ENCODE measurements at regions not wholly inside any gene's neighbourhood (a gene's known extent, or its start where the extent isn't known, plus 50 kb on each side); places are given as distances from the start of the nearest gene placed in this dataset.

DNA sequence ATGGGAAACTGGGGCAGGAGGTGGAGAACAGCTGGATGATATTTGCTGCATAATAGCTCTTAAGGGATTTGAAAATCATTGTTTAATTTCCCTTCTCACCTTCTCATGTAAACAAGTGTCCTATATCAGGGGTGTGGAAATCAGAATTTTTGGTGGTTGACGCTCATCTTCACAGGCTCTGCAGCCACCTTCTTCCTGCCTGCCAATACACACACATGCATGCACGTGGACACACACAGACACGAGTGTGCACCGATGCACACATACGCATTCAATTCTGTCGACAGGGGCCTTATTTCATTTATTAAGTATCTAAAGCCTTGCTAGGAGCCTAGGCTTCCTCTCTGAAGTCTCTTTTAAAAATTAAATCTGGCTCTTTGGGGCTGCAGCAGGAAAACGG, 349.4 kb upstream of the NCAM1 start:
- Histone ChIP-seq H3K27ac (ENCODE audit: low read depth in 1 of 2, low read length in 2 of 2) (no peak overlapping the region), H3K4me3 (ENCODE audit: low read length) (no peak overlapping the region), H3K27me3 (ENCODE audit: control insufficient read depth in 1 of 2, insufficient read depth in 2 of 2, low read length in 2 of 2) (peaks cover 0 to 4% of the 10 kb centered on the region in 2 experiments), H3K36me3 (ENCODE audit: insufficient read depth, low read length) (no peaks in the 10 kb centered on the region), H3K9me3 (ENCODE audit: control insufficient read depth in 1 of 2, insufficient read depth in 1 of 2, low read length in 2 of 2) (no peaks in the 10 kb centered on the region), H3K4me1 (ENCODE audit: insufficient read depth, low read length) (no peaks in the 10 kb centered on the region)
- H3K27ac Mint-ChIP-seq = no peak overlapping the region
- H3K4me3 Mint-ChIP-seq = no peak overlapping the region
- ATAC-seq (ENCODE audit: poor library complexity) (no peak), DNase-seq (no peak)
- ChIA-PET CTCF (no interaction called here), POLR2A (no interaction called here)
- intact Hi-C loops (cut with DNase I, micrococcal nuclease) = no loop called here
- H3K4me1 Mint-ChIP-seq (ENCODE audit: low read depth) = no peaks in the 10 kb centered on the region
- H3K36me3 Mint-ChIP-seq (ENCODE audit: low read depth) = no peaks in the 10 kb centered on the region
- no peak for TF ChIP-seq CTCF (IDR thresholded peaks at IDR 0.05)
- peaks cover 29% of the 10 kb centered on the region for H3K27me3 Mint-ChIP-seq
- no peaks in the 10 kb centered on the region for H3K9me3 Mint-ChIP-seq

GRCh38 chr11:112612250-112612849, 348.9 kb upstream of the NCAM1 start:
- no peak overlapping the region for H3K27ac ChIP-seq (ENCODE audit: low read depth in 1 of 2, low read length in 2 of 2)
- no peak for DNase-seq
- Mint-ChIP-seq H3K9me3 (no peaks in the 10 kb centered on the region), H3K27ac (no peak overlapping the region), H3K36me3 (ENCODE audit: low read depth) (no peaks in the 10 kb centered on the region), H3K4me1 (ENCODE audit: low read depth) (no peaks in the 10 kb centered on the region), H3K4me3 (no peak overlapping the region), H3K27me3 (peaks cover 35% of the 10 kb centered on the region)
- no peaks in the 10 kb centered on the region for H3K36me3 ChIP-seq (ENCODE audit: insufficient read depth, low read length)
- peaks cover 0 to 6% of the 10 kb centered on the region in 2 experiments for H3K27me3 ChIP-seq (ENCODE audit: control insufficient read depth in 1 of 2, insufficient read depth in 2 of 2, low read length in 2 of 2)
- no peak for ATAC-seq (ENCODE audit: poor library complexity)
- no peaks in the 10 kb centered on the region for H3K9me3 ChIP-seq (ENCODE audit: control insufficient read depth in 1 of 2, insufficient read depth in 1 of 2, low read length in 2 of 2)
- H3K4me3 ChIP-seq (ENCODE audit: low read length) = no peak overlapping the region
- TF ChIP-seq CTCF (IDR thresholded peaks at IDR 0.05) = no peak
- ChIA-PET POLR2A (no interaction called here), CTCF (no interaction called here)
- intact Hi-C loops (cut with DNase I, micrococcal nuclease) = no loop called here
- no peaks in the 10 kb centered on the region for H3K4me1 ChIP-seq (ENCODE audit: insufficient read depth, low read length)

GRCh38 chr11:112613051-112613972, 347.9 kb upstream of the NCAM1 start:
- peaks cover 36% of the 10 kb centered on the region for H3K27me3 Mint-ChIP-seq
- POLR2A ChIA-PET = no interaction called here
- Histone ChIP-seq H3K27ac (ENCODE audit: low read depth in 1 of 2, low read length in 2 of 2) (no peak overlapping the region), H3K4me1 (ENCODE audit: insufficient read depth, low read length) (no peaks in the 10 kb centered on the region), H3K4me3 (ENCODE audit: low read length) (no peak overlapping the region), H3K36me3 (ENCODE audit: insufficient read depth, low read length) (no peaks in the 10 kb centered on the region), H3K9me3 (ENCODE audit: control insufficient read depth in 1 of 2, insufficient read depth in 1 of 2, low read length in 2 of 2) (no peaks in the 10 kb centered on the region), H3K27me3 (ENCODE audit: control insufficient read depth in 1 of 2, insufficient read depth in 2 of 2, low read length in 2 of 2) (peaks cover 0 to 6% of the 10 kb centered on the region in 2 experiments)
- ATAC-seq (ENCODE audit: poor library complexity) (no peak), DNase-seq (no peak)
- no peak for TF ChIP-seq CTCF (IDR thresholded peaks at IDR 0.05)
- CTCF ChIA-PET = no interaction called here
- intact Hi-C loops (cut with DNase I, micrococcal nuclease) = no loop called here
- no peak overlapping the region for H3K4me3 Mint-ChIP-seq
- no peaks in the 10 kb centered on the region for H3K36me3 Mint-ChIP-seq (ENCODE audit: low read depth)
- H3K4me1 Mint-ChIP-seq (ENCODE audit: low read depth) = no peaks in the 10 kb centered on the region
- no peak overlapping the region for H3K27ac Mint-ChIP-seq
- no peaks in the 10 kb centered on the region for H3K9me3 Mint-ChIP-seq

Data from CD4-positive, alpha-beta T cell (primary cell).